A673 (cell line): ENCODE measurements at regions not wholly inside any gene's neighbourhood (a gene's known extent, or its start where the extent isn't known, plus 50 kb on each side); places are given as distances from the start of the nearest gene placed in this dataset.

ENCODE experiments used
- BruUV-seq: library from RNA; stranded (reverse); fragments of 400-500 nt; replicated peaks from 2 replicates; lab custom pipeline; 2021; lab: Mats Ljungman, UMichigan
- CTCF ChIA-PET: fragments of 300-600 bp; sonication (Branson Sonifier 250); formaldehyde crosslinking; loops from one replicate; lab custom pipeline; 2022; ENCODE audit warnings: antibody characterized with exemption; lab: Charles Lee
- POLR2A ChIA-PET: fragments of 300-600 bp; sonication (Branson Sonifier 250); formaldehyde crosslinking; loops from one replicate; lab custom pipeline; 2022; ENCODE audit warnings: antibody characterized with exemption; ENCODE audit not compliant: low non-redundant PET; lab: Charles Lee
- DNase-seq: peaks from one replicate; pipeline ENCODE4 v3.0.0-alpha.2; 2015; ENCODE audit warnings: low spot score
- H3K27ac ChIP-seq: fragments of 200-600 bp; sonication (generic); 2 replicates; pipeline ENCODE4 v1.5.1; 2016; ENCODE audit warnings: mixed run types, low read depth, mild to moderate bottlenecking, mixed read lengths, antibody characterized with exemption, low read length; ENCODE audit not compliant: poor library complexity, severe bottlenecking
- H3K27me3 ChIP-seq: fragments of 200-600 bp; sonication (generic); replicated peaks from 2 replicates; pipeline ENCODE4 v1.6.1; 2017; ENCODE audit warnings: mixed run types, low read depth, mild to moderate bottlenecking, mixed read lengths, antibody characterized with exemption, low read length; ENCODE audit not compliant: insufficient read depth, poor library complexity
- H3K36me3 ChIP-seq: fragments of 200-600 bp; sonication (generic); 2 replicates; pipeline ENCODE4 v1.6.1; 2016; ENCODE audit warnings: mixed run types, mild to moderate bottlenecking, mixed read lengths, antibody characterized with exemption, low read length; ENCODE audit not compliant: insufficient read depth, poor library complexity, severe bottlenecking
- H3K4me1 ChIP-seq: fragments of 200-600 bp; sonication (generic); 2 replicates; pipeline ENCODE4 v1.6.1; 2017; ENCODE audit warnings: mixed run types, mild to moderate bottlenecking, mixed read lengths, antibody characterized with exemption, low read length; ENCODE audit not compliant: insufficient read depth, poor library complexity, severe bottlenecking
- H3K4me3 ChIP-seq: fragments of 200-600 bp; sonication (generic); 2 replicates; pipeline ENCODE4 v1.5.1; 2016; ENCODE audit warnings: low read depth, mixed run types, mild to moderate bottlenecking, mixed read lengths, low read length; ENCODE audit not compliant: poor library complexity, severe bottlenecking
- H3K9me3 ChIP-seq: fragments of 200-600 bp; sonication (generic); 2 replicates; pipeline ENCODE4 v1.6.1; 2016; ENCODE audit warnings: mixed run types, low read depth, mild to moderate bottlenecking, mixed read lengths, antibody characterized with exemption, low read length; ENCODE audit not compliant: poor library complexity, severe bottlenecking
- EZH2 ChIP-seq: fragments of 200-600 bp; sonication (generic); IDR thresholded peaks from 2 replicates; pipeline ENCODE4 v1.6.1; 2017; ENCODE audit warnings: borderline replicate concordance, low read depth, mild to moderate bottlenecking, mixed read lengths, antibody characterized with exemption, low read length; ENCODE audit not compliant: poor library complexity, severe bottlenecking
- intact Hi-C: fragments of 100-400 bp; cut with micrococcal nuclease; formaldehyde crosslinking; loops from one replicate; pipeline ENCODE4 v1.10.0; 2022; ENCODE audit not compliant: unreplicated experiment
- TF ChIP-seq, protein P1 (sequence below): fragments of 300-800, 200-600 bp; sonication (generic); conservative IDR thresholded peaks from 2 replicates; pipeline ENCODE4 v1.5.1; 2017; ENCODE audit warnings: low read depth, mild to moderate bottlenecking, antibody characterized with exemption, low read length, moderate library complexity, mixed read lengths

DNA sequence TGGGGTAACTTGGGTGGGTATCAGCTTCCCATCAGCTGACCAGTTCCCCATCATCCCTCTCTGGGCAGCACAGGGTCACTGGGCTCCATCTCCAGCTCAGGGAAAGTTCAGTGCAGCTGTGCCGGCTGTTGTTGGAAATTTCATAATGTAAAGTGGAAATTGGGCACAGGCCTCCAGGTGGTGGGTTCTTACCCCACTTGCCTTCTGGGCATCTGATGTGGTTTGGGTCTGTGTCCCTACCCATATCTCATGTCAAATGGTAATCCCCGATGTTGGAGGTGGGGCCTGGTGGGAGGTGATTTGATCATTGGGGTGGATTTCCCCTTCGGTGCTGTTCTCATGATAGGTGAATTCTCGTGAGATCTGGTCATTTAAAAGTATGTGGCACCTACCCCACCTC lies 59.7 kb upstream of the PSEN2 start:
- Histone ChIP-seq H3K9me3 (no peaks in the 10 kb centered on the region), H3K27me3 (no peaks in the 10 kb centered on the region), H3K27ac (no peak overlapping the region), H3K36me3 (no peaks in the 10 kb centered on the region), H3K4me3 (no peak overlapping the region), H3K4me1 (no peaks in the 10 kb centered on the region)
- intact Hi-C loops: no loop called here
- TF ChIP-seq, protein P1, sequence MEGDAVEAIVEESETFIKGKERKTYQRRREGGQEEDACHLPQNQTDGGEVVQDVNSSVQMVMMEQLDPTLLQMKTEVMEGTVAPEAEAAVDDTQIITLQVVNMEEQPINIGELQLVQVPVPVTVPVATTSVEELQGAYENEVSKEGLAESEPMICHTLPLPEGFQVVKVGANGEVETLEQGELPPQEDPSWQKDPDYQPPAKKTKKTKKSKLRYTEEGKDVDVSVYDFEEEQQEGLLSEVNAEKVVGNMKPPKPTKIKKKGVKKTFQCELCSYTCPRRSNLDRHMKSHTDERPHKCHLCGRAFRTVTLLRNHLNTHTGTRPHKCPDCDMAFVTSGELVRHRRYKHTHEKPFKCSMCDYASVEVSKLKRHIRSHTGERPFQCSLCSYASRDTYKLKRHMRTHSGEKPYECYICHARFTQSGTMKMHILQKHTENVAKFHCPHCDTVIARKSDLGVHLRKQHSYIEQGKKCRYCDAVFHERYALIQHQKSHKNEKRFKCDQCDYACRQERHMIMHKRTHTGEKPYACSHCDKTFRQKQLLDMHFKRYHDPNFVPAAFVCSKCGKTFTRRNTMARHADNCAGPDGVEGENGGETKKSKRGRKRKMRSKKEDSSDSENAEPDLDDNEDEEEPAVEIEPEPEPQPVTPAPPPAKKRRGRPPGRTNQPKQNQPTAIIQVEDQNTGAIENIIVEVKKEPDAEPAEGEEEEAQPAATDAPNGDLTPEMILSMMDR: no peak
- TF ChIP-seq EZH2: no peak
- CTCF ChIA-PET: no interaction called here
- POLR2A ChIA-PET: no interaction called here
- BruUV-seq: no TSS peak
- no peak for DNase-seq

DNA sequence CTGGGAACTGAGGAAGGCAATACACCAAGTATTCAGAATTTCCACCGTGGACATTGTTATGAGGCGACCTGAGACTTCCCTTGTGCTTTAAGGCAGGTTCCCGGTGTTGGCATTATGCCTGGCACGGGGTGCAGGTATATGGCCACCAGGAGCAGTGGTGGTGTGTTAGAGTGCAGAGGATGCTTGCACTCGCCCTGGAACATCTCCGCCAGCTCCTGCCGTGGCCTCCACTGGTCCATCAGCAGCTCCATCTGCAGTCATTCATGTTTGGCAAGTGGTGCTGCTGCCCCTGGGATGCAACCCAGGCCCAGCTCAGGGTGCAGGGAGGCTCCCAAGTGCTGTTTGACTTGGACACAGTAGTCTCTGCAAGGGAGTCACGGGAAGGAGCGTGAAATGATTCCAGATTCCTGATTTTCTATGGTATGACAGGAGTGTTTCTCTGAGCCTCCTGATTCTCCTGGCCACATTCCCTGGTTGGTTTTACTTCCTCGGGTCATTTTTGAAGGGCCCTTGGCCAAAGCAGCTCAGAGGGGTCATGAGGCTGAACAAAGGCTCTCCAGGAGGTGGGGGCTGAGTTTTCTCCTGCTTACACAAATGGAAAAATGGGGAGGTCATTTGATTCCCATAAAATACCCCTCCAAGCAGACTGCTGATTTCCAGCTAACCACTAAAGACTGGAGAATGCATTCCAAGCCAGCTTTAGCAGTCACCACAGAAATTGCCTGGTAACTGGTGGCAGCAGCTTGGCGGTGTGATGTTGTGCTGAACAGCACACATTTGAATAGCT lies 60.4 kb upstream of the PSEN2 start:
- H3K27me3 ChIP-seq: no peaks in the 10 kb centered on the region
- no peak overlapping the region for H3K4me3 ChIP-seq
- TF ChIP-seq, protein P1: no peak
- TF ChIP-seq EZH2: no peak
- H3K36me3 ChIP-seq: no peaks in the 10 kb centered on the region
- no peaks in the 10 kb centered on the region for H3K4me1 ChIP-seq
- H3K27ac ChIP-seq: no peak overlapping the region
- intact Hi-C loops: no loop called here
- DNase-seq: no peak
- H3K9me3 ChIP-seq: no peaks in the 10 kb centered on the region
- ChIA-PET POLR2A (no interaction called here), CTCF (no interaction called here)
- BruUV-seq: no TSS peak

DNA sequence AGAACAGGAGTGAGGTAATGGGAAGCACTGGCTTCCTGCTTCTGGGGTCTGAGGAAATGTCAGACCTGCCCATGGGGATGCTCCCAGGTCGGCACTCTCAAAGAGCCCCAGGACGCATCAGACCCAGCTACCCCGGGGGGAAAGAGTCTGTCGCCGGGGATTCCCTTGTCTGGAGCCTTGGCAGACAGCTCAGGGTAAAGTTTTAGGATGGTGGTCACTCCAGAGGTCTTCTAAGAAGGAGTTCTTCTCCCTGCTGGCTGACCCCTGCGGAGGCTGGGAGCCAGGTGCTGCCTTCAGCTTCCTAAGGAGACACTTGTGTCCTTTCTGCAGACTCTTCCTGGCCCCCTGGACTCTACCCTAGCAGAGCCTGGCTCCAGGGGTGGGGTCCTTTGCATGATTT lies 61.9 kb upstream of the PSEN2 start:
- DNase-seq: no peak
- no peaks in the 10 kb centered on the region for H3K36me3 ChIP-seq
- no peaks in the 10 kb centered on the region for H3K27me3 ChIP-seq
- no TSS peak for BruUV-seq
- H3K9me3 ChIP-seq: no peaks in the 10 kb centered on the region
- POLR2A ChIA-PET: interaction anchor here (0.6 kb wide), 1 partner anchor 1358 kb away, joined by 4 read pairs; no protein-coding TSS in a partner anchor
- no peak overlapping the region for H3K27ac ChIP-seq
- TF ChIP-seq EZH2: no peak
- CTCF ChIA-PET: no interaction called here
- no peak overlapping the region for H3K4me3 ChIP-seq
- H3K4me1 ChIP-seq: no peaks in the 10 kb centered on the region
- intact Hi-C loops: no loop called here
